Activated naive CD4-positive, alpha-beta T cell treated with Interleukin-2 at 50 U/mL for 16 hours (primary cell): ENCODE measurements at regions not wholly inside any gene's neighbourhood (a gene's known extent, or its start where the extent isn't known, plus 50 kb on each side); places are given as distances from the start of the nearest gene placed in this dataset.
"Not testable (repeated sequence)": the region's sequence is repeated elsewhere in the genome, so short reads cannot be mapped to it uniquely, and the experiment has no call there.

Experiments
- DNase-seq: peaks from one replicate; pipeline ENCODE4 v3.0.0-alpha.2; 2020

DNA sequence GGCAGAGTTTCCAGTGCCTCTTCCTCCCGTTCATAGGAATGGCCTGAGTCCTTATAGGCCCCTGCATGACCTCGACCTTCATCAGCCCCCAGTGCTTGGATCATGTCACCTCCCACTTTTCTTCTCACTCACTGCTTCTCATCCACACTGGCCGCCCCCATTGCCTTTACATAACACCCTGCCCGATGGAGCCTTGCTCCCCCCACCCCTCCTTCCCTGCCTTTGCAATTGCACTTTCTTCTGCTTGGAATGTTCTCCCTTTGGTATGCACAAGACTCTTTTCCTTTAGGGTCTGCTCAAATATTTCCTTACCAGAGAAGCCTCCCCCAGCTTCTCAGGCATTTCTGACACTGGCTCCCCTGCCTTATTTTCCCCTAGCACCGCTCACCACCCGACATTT, 125.2 kb upstream of the KCNJ6 start:
- DNase-seq: no peak

DNA sequence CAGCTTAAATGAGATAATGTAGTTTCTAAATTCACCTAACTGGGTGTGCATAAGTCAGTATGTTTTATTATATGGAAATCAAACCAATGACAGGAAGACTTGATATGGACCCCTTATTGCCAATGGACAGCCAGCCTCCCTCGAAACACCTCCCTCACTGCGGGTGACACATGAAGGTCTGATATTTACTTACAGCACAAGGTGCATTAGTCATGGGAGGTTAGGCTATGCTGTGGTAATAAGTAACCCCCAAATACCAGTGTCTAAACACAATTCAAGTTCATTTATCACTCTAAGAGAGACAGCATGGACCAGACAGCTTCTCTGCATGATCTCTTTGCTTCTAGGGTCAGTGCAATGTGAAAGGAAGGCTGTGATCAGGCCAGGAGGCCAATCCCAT, 126.0 kb upstream of the KCNJ6 start:
- no peak for DNase-seq

DNA sequence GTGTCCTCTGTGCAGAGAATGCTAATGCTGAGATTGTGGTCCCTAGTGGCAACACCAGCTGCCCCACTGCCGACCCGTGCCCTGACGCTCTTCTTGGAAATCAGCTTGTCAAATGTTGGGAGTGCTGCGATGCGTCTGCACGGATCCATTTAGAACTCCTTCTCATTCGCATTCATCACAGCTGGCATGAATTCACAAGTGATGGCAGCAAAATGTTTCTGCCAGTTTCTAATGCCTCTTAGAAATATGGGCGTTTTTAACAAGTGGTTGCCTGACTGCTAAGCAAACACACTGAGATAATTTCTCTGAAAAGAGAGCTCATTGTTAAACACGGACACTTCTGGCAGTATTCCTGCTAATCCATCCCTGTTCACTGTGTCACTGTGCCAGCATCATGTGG, 131.9 kb upstream of the KCNJ6 start:
- DNase-seq: no peak

DNA sequence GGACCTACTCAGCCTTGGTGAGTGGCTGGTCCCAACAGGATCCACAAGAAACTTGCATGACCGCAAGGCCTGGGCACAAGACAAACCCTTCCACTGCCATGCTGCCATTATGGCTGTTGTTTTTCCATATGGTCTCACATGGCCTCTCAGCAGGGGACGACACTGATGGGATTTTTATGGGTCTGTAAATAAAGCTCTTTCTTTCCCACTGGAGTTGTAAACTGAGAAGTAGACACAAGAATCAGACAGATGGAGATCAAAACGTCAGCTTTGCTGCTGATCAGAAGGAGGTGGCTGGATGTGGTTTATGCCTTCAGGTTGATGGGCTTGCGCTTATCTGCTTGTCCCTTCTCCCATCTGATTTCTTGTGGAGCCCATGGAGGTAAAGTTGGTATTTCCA, 138.1 kb upstream of the KCNJ6 start:
- no peak for DNase-seq

DNA sequence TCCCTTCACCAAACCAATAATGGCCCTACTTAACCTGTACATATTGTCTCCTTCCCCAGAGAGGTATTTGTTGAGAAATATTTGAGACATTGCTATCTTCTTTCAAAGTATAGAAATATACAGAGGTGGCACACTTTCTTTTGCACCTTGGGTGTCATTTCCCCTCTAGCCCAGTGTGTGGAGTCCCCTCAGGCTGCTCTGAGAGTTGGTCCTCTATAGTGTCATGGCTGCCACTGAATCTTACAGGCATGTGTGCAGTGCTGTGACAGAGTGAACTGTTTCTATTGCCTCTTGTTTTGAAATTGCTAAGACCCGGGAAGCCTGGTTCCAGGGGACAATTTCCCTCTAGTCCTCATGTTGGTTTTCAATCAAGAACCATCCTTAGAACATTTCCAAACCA, 140.2 kb upstream of the KCNJ6 start:
- DNase-seq: no peak

DNA sequence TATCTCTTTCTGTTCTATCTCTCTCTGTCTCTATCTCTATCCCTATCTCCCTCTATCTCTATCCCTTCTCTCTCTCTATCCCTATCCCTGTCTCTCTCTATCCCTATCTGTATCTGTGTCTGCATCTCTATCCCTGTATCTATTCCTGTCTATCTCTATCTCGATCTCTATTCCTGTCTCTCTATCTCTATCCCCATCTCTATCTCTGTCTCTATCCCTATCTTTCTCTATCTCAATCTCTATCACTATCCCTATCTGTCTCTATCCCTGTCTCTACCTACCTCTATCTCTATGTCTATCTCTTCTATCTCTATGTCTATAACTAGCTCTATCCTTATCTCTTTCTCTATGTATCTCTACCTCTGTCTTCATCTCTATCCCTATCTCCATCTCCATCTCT, 141.4 kb upstream of the KCNJ6 start:
- DNase-seq: no peak

DNA sequence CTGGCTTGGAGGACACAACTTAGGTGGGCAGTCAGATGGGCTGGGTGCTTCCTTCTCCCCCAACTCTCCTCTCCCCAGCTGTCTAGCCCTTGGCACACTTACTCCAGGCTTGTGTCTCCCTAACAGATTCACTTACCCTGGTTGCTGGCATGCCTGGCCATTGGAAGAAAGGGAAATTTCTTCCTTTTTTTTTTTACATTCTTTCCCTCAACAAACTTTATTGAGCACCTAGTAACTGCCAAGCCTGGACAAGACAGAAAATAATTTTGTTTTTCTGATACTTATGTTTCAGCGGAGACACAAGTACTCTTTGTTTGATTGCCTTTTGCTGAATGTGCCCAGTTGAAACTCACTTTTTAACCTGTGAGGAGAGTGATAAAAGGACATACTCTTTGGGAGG, 144.3 kb upstream of the KCNJ6 start:
- DNase-seq: no peak

DNA sequence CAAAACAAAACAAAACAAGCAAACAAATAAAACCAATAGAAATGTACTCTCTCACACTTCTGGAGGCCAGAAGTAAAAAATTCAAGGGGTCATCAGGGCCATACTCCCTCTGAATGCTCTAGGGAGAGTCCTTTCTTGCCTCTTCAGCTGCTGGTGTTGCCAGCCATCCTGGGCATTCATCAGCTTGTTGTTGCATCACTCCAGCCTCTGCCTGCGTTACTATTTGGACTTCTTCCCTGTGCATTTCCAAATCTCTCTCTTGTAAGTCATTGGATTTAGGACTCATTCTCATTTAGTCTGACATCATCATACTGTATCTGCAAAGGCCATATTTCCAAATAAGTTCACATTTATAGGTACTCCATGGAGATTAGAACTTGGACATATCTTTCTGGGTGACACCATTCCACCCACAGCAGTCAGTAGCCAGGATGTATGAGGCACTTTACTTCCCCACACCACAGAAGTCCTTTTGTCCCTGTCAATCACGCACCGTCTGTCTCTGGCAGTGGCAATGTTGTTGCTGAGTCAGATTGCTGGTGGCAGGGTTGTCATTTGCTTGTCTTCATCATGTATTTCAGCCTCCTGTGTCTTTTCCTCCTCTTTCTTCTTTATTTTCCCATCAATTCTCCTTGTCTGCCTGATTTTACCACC, 151.0 kb upstream of the KCNJ6 start:
- no peak for DNase-seq

DNA sequence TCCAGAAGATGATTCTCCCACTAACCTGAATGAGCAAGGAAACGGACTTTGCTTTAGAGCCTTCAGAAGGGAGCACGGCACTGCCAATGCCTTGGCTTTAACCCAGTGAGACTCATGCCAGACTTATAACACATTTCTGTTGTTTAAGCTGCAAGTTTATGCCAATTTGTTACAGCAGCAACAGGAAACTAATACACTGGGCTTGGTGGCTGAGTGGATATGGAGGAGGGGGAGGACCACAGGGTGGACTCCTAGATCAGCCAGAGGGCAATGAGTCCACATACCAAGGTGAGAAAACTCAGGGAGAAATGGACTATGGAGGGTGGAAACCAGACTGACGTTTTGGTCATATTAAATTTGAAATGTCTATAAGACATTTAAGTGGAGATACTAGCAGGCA, 156.2 kb upstream of the KCNJ6 start:
- DNase-seq: no peak

DNA sequence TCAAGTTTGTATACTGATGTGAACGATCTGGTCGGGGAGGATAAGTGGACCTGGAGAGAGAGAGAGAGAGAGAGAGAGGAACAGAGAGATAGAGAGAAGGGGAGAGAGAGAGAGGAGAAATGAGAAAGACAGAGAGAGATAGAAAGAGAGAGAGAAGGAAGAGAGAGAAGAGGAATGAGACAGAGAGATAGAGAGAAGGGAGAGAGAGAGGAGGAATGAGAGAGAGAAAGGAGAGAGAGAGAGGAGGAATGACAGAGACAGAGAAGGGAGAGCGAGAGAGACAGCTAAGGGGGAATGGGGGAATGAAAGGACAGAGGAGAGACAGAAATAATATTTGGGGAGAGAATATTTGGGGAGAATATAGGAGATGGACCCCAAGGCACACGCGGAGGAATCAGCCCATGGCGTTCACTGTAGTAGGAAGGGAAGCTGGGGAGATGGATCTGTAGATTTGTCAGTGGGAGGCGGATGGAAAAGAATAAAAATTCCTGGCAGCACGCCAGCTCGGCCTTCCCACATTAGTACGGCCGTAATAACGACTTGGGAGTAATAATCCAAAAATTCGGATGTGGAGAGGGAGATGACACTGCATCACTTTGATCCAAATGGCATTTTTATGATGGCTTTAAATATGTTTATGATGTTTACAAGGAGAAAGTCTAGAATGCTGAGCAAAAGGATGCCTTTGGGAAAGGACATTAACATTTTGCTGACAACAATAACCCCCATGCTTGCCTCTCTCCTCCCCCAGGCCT, 159.8 kb upstream of the KCNJ6 start:
- DNase-seq: no peak

DNA sequence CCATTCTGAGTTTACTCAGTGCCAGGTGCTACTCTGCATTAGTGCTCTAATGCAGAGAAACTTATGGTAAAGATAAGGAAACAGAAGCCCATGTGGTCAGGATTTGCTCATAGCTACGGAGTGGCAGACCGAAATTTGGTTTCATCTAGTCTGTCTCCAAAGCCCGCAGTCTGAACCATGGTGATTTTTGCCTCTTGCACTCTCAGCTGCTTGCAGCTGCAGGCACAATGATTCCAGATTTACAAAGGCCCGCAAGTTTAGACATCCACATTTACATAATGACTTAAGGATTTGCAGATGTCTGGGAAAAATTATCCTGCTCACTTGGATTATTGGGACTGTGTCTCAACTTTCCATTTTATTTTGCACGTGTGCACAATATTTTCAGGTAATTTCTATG, 161.3 kb upstream of the KCNJ6 start:
- no peak for DNase-seq

DNA sequence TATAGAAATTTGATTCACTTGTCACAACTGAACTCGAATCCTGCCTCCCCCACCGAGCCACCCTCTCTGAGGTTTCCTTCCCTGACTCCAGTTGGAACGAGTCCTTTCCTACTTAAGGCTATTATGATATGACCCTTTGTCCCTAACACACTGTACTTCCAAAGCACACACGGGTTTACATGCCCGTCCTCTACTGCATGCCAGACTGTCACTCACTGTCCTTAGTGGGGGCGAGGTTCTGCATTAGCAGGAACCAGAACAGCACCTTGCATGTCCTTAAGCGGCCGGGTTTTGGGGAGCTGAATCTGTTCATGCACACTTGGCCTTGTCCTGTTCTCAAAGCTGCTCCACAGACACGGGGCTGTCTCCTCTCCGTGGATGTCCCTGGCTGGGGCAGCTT, 164.6 kb upstream of the KCNJ6 start:
- DNase-seq: no peak

DNA sequence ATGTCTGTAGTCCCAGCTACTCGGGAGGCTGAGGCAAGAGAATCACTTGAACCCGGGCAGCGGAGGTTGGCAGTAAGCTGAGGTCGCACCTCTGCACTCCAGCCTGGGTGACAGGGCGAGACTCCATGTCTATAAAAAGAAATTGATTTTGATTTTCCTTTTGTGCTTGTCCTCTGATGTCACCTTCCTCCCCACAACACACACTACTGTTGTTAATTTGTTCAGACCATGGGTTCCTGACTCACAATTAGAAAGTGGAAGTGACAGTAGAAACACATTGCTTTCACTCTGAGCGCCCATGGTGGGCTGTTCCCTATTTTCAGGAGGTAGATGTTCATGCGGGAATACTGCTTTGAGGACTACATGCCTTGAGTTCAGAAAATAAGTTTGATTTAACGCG, 165.5 kb upstream of the KCNJ6 start:
- DNase-seq: no peak

DNA sequence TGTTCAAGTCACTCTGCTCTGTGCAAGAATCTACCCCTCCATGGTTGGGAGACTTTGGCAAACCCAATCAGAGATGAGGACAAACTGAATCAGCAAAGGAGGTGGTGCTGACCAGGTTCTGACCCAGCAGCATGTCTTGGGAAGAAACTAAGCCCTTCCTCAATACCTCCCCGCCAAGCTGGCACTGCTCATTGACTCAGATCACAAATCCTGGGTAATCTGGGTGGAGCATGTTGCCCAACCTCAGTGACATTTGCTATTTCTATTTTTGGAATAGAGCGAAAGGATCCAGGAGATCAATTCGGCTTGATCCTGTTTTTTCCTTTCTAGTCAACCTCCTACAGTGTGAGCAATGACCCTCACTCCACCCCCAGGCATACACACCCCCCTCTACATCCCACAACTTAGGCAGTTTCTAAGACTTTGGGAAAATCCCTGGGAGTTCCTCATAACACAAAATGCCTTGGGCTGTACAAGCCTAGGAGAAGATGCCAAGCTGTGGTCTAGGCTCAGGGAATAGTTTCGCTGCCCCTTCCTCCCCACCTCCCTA, 166.8 kb upstream of the KCNJ6 start:
- no peak for DNase-seq

DNA sequence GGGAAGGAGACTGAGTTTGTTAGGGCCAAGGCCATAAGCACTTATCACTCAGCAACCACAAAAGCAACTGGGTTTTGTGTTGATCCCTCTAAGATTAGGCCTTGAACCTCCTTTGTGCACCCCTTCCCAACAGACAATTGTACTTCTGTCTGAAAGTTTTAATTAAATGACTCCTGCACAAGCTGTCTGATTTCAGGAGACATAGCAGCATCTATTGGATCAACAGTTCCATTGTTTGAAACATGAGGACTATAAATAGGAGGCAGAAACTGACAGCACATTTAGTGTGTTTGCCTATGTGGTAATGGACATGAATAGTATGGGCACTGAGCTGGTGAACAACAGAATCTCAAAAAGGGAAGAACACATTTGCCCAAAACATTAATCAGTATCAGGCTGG, 167.3 kb upstream of the KCNJ6 start:
- DNase-seq: no peak

DNA sequence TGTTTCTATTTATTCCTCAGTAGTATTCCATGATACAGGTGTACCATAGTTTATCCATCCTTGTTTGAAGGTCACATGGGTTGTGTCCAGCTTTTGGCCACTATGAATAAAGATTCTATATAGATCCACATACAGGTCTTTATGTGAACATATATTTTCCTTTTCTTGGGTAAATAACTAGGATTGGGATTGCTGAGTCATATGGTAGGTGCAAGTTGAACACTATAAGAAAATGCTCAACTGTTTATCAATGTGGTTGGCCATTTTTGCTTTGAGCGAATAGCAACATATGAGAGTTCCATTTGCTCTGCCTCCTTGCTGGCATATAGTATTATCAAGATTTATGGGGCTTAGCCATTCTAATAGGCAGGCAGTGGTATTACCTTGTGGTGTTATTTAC, 170.2 kb upstream of the KCNJ15 start:
- no peak for DNase-seq

DNA sequence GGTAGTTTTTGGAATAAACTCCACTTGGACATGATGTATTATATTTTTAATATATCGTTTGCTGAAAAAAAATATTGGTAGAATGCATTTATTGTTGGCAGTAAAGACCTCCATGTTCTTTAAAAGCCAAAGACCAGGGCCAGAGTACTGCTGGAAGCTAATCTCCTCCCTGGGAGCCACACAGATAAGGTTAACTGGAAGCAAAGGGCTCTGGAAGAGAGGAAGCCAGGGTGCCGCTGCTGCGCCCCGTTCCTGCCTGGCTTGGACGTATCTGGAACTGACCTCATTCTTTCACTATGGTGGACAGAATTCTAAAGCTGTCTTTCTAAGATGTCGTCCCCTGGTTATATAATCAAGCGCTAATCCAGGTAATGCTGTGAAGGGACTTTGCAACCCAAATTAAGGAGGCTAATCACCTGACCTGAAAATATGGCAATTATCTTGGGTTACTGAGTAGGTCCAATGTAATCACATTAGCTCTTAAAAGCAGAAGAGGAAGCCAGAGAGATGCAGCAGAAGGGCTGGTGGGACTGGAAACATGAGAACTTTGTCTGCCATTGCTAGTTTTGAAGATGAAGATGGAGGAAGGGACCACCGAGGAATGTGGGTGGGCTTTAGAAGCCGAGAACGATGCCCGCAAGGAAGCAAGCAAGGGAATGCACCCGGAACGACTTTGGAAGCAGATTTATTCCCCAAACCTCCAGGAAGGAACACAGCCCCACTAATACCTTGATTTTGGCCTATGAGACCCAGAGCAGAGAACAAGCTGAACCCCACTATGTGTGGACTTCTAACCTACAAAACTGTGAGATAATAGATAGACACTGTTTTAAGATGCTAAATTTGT, 167.7 kb upstream of the KCNJ15 start:
- DNase-seq: no peak

DNA sequence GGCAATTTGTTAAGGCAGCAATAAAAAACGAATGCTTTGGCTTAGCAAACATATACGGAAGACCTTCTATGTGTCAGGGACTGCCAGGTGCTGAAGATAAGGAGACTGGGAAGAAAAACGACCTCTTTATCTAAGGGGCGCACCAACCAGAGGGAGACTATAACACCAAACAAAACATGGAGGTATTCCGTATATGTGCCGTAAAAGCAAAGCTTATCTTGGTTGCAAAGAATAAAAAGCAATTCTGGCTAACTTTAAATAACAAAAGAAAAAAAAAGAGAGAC, 167.1 kb upstream of the KCNJ15 start:
- no peak for DNase-seq

DNA sequence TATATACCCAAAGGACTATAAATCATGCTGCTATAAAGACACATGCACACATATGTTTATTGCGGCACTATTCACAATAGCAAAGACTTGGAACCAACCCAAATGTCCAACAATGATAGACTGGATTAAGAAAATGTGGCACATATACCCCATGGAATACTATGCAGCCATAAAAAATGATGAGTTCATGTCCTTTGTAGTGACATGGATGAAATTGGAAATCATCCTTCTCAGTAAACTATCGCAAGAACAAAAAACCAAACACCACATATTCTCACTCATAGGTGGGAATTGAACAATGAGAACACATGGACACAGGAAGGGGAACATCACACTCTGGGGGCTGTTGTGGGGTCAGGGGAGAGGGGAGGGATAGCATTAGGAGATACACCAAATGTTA, 165.7 kb upstream of the KCNJ15 start:
- not testable (repeated sequence) for DNase-seq

DNA sequence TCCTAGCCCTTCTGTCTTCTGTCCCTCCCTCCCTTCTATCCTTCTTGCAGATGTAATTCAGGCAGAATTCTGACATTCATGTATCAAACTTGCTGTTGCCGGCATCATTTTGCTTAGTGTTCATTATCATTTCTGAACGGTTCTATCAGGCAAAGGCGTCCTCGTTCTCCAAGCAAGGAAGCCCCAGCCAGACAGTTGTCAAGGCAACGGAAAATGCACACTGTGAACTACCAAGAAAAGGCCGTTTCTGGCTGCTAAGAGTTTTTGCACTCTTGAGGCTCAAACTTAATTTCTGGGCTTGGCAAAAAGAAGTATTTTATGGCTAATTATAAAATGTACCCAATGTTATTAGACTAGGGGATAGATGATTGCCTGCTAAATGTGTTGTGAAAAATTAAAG, 164.7 kb upstream of the KCNJ15 start:
- DNase-seq: no peak

DNA sequence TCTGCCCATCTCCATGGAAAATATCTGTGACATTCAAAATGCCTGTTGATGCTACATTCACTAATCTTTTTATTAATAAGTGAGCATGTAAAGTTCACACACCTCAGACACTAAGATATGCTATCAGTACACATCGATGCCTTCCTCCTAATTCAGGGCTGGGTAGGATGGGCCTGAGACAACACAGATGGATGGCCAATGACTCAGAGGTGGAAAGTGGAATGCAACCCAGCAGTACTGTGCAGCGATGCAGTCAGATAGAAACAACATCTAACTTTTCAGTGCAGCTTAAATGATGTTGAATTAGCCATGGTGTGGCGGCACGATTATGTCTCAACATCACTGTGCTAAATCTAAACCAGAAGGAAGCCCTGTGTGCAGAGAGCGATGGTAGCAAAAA, 161.6 kb upstream of the KCNJ15 start:
- no peak for DNase-seq

DNA sequence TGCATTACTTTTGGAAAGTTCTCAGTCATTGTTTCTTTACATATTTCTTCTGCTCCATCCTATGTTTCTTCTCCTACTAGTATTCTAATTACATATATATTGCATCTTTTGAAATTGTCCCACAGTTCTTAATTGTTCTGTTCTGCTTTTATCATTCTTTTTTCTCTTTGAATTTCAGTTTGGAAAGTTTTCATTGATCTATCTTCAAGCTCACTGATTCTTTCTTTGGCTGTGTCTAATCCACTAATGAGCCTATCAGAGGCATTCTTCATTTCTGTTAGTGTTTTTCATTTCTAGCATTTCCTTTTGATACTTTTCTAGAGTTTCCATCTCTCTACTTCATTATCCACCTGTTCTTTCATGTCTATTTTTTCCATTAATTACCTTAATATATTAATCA, 159.0 kb upstream of the KCNJ15 start:
- DNase-seq: no peak

DNA sequence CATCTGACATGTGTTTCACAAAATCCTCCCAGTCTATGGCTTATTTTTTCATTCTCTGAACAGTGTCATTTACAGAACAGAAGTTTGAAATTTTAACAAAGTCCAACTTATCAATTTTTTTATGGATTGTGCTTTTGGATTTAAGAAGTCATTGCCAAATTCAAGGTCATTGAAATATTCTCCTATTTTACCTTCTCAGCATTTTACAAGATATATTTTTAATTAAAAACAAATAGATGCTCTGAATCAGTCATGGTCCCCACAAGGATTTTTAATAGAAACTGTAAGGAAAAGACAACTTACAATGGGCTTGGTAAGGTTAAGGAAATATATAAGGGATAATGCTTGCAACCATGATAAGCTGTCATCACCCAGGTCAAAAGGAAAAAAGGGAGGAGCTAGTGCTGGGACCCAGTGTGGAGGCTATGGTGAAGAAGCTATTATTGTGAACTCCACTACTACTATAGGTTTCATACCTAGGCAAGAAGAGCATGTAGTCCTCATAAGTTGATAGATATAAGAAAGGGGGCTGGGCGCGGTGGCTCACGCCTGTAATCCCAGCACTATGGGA, 144.5 kb upstream of the KCNJ15 start:
- DNase-seq: no peak
